HG02973 (cell line): ENCODE measurements at regions not wholly inside any gene's neighbourhood (a gene's known extent, or its start where the extent isn't known, plus 50 kb on each side); places are given as distances from the start of the nearest gene placed in this dataset.
"Not testable (repeated sequence)": the region's sequence is repeated elsewhere in the genome, so short reads cannot be mapped to it uniquely, and the experiment has no call there.

Experiments used
- ATAC-seq: cut with Tn5 transposase; IDR thresholded peaks from one replicate; pipeline ENCODE4 v1.9.1; 2021; ENCODE audit warnings: moderate library complexity; ENCODE audit not compliant: unreplicated experiment

GRCh38 chr9:80792726-80793125 lies 896.6 kb downstream of the TLE1 start:
- no peak for ATAC-seq

- no peak for ATAC-seq
These were observed 897.5 kb downstream of the TLE1 start for GRCh38 chr9:80791836-80792235.

GRCh38 chr9:80790764-80791163 lies 898.6 kb downstream of the TLE1 start:
- no peak for ATAC-seq

GRCh38 chr9:80789831-80790230 lies 899.5 kb downstream of the TLE1 start:
- ATAC-seq, result no peak

- ATAC-seq, result no peak
These were observed 901.7 kb downstream of the TLE1 start for GRCh38 chr9:80787636-80788035.

- no peak for ATAC-seq
These were observed 904.7 kb downstream of the TLE1 start for GRCh38 chr9:80784647-80785046.

GRCh38 chr9:80775971-80776370 lies 913.4 kb downstream of the TLE1 start:
- ATAC-seq, result no peak

- ATAC-seq, result no peak
These were observed 913.8 kb downstream of the TLE1 start for GRCh38 chr9:80775530-80775929.

GRCh38 chr9:80771555-80772347 lies 917.6 kb downstream of the TLE1 start:
- ATAC-seq, result no peak

GRCh38 chr9:80763536-80763935 lies 925.8 kb downstream of the TLE1 start:
- no peak for ATAC-seq

- no peak for ATAC-seq
These were observed 933.8 kb downstream of the TLE1 start for GRCh38 chr9:80755586-80755985.

- not testable (repeated sequence) for ATAC-seq
These were observed 942.3 kb downstream of the TLE1 start for GRCh38 chr9:80747056-80747455.

- no peak for ATAC-seq
These were observed 956.8 kb downstream of the TLE1 start for GRCh38 chr9:80732506-80732905.

GRCh38 chr9:80720579-80720978 lies 968.8 kb downstream of the TLE1 start:
- ATAC-seq, result no peak

GRCh38 chr9:80707120-80707519 lies 982.2 kb downstream of the TLE1 start:
- no peak for ATAC-seq

GRCh38 chr9:80701061-80701460 lies 988.3 kb downstream of the TLE1 start:
- ATAC-seq, result no peak

GRCh38 chr9:80699511-80699998 lies 989.8 kb downstream of the TLE1 start:
- ATAC-seq, result no peak

GRCh38 chr9:80698725-80699410 lies 990.5 kb downstream of the TLE1 start:
- no peak for ATAC-seq

GRCh38 chr9:80692751-80693150 lies 996.6 kb downstream of the TLE1 start:
- ATAC-seq, result no peak

GRCh38 chr9:80691229-80691628 lies 998.1 kb downstream of the TLE1 start:
- ATAC-seq, result no peak

GRCh38 chr9:80690349-80690939 lies 998.9 kb downstream of the TLE1 start:
- no peak for ATAC-seq

GRCh38 chr9:80679916-80680315 lies 1009.4 kb downstream of the TLE1 start:
- no peak for ATAC-seq
